ENCODE measurements at regions not wholly inside any gene's neighbourhood (a gene's known extent, or its start where the extent isn't known, plus 50 kb on each side); places are given as distances from the start of the nearest gene placed in this dataset.

GRCh38 chr3:71903936-71904335 lies 119.0 kb upstream of the PROK2 start (continued):
- TF ChIP-seq CHD7 (IDR thresholded peaks at IDR 0.05; ENCODE audit: insufficient replicate concordance, low read length): no peak

All from H1 (cell line).